ENCODE measurements at regions not wholly inside any gene's neighbourhood (a gene's known extent, or its start where the extent isn't known, plus 50 kb on each side); places are given as distances from the start of the nearest gene placed in this dataset.

DNA sequence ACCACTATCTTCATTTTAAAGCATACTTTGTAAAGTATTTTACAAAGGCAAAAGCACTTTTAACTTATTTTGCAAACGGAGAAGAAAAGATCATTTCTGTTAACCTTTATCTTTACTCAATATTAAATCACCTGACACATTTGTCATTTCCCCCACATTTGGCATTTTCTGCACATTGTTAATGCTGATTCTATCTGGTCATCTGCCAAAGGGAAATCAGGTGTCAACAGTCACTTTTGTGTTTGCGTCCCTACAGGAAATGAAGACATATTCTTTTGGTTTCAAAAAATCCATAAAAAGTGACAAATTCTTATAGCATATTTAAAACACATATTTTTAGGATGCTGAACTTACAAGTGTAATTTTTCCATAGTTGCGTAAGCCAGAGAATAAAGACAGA, 191.3 kb upstream of the TMEM161B start:
- TF ChIP-seq, protein P1, sequence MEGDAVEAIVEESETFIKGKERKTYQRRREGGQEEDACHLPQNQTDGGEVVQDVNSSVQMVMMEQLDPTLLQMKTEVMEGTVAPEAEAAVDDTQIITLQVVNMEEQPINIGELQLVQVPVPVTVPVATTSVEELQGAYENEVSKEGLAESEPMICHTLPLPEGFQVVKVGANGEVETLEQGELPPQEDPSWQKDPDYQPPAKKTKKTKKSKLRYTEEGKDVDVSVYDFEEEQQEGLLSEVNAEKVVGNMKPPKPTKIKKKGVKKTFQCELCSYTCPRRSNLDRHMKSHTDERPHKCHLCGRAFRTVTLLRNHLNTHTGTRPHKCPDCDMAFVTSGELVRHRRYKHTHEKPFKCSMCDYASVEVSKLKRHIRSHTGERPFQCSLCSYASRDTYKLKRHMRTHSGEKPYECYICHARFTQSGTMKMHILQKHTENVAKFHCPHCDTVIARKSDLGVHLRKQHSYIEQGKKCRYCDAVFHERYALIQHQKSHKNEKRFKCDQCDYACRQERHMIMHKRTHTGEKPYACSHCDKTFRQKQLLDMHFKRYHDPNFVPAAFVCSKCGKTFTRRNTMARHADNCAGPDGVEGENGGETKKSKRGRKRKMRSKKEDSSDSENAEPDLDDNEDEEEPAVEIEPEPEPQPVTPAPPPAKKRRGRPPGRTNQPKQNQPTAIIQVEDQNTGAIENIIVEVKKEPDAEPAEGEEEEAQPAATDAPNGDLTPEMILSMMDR (IDR thresholded peaks at IDR 0.05) = no peak
- no peak for TF ChIP-seq POLR2A (IDR thresholded peaks at IDR 0.05)

Measured in thyroid gland (tissue), 4 donors.